Activated CD8-positive, alpha-beta memory T cell treated with anti-CD3 and anti-CD28 coated beads, Interleukin-2, amount 10 ng/mL, durations not matched to agents 7 days and 5 days (primary cell): ENCODE measurements at regions not wholly inside any gene's neighbourhood (a gene's known extent, or its start where the extent isn't known, plus 50 kb on each side); places are given as distances from the start of the nearest gene placed in this dataset.
"Not testable (repeated sequence)": the region's sequence is repeated elsewhere in the genome, so short reads cannot be mapped to it uniquely, and the experiment has no call there.

Source experiments
- ATAC-seq: fragments of 150-1000 bp; cut with Tn5 transposase; one replicate; pipeline ENCODE4 v1.10.0; 2021; ENCODE audit warnings: moderate library complexity
- CTCF ChIA-PET: fragments of 350-600 bp; sonication (Branson Sonifier 250); formaldehyde crosslinking; loops from one replicate; lab custom pipeline; 2021; ENCODE audit warnings: antibody characterized with exemption; lab: Charles Lee
- DNase-seq: peaks from one replicate; pipeline ENCODE4 v3.0.0-alpha.2; 2020
- H3K27ac Mint-ChIP-seq: one replicate; pipeline ENCODE4 v1.8.0; 2021; ENCODE audit warnings: mild to moderate bottlenecking, mixed read lengths
- H3K27me3 Mint-ChIP-seq: one replicate; pipeline ENCODE4 v1.8.0; 2021; ENCODE audit warnings: mixed read lengths
- H3K36me3 Mint-ChIP-seq: one replicate; pipeline ENCODE4 v1.8.0; 2021; ENCODE audit warnings: mild to moderate bottlenecking, mixed read lengths
- H3K4me1 Mint-ChIP-seq: one replicate; pipeline ENCODE4 v1.8.0; 2021; ENCODE audit warnings: mixed read lengths
- H3K4me3 Mint-ChIP-seq: one replicate; pipeline ENCODE4 v1.8.0; 2021; ENCODE audit warnings: mild to moderate bottlenecking, moderate library complexity, mixed read lengths
- H3K9me3 Mint-ChIP-seq: one replicate; pipeline ENCODE4 v1.8.0; 2022; ENCODE audit warnings: low read depth, mixed read lengths

DNA sequence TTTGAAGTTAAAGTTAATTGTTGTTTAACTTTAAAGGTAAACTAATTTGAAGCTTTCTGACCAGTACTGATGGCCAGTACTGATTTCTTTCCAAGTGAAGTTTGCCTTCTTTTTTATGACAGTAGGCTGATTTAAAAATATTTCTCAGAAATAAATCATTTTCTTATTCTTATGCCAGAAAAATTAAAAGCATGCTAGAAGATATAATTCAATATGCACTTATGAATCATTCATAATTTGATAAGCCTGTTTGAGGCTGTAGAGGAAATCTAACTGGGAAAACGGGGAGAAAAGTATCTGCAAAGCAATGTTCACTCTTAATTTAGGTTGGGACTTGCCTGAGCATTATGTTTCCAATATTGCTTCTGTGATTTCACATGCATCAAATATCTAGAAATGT, 1112.0 kb upstream of the INTU start:
- H3K27me3 Mint-ChIP-seq, result no peaks in the 10 kb centered on the region
- no peaks in the 10 kb centered on the region for H3K36me3 Mint-ChIP-seq
- CTCF ChIA-PET, result no interaction called here
- DNase-seq (no peak), ATAC-seq (no peak)
- no peaks in the 10 kb centered on the region for H3K4me1 Mint-ChIP-seq
- H3K27ac Mint-ChIP-seq, result no peak overlapping the region
- peaks cover 3% of the 10 kb centered on the region for H3K9me3 Mint-ChIP-seq
- no peak overlapping the region for H3K4me3 Mint-ChIP-seq

DNA sequence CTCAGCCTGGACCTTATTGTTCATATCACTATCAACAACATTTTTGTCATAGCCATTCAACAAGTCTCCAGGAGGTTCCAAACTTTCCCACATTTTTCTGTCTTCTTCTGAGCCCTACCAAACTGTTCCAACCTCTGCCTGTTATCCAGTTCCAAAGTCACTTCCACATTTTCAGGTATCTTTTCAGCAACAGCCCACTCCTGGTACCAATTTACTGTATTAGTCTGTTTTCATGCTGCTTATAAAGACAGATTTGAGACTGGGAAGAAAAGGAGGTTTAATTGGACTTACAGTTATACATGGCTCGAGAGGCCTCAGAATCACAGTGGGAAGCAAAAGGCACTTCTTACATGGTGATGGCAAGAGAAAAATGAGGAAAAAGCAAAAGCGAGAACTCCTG, 1107.4 kb upstream of the INTU start:
- ATAC-seq, H3K36me3 Mint-ChIP-seq, H3K27ac Mint-ChIP-seq, CTCF ChIA-PET, H3K9me3 Mint-ChIP-seq, DNase-seq, H3K27me3 Mint-ChIP-seq, H3K4me3 Mint-ChIP-seq, H3K4me1 Mint-ChIP-seq: not testable (repeated sequence)

DNA sequence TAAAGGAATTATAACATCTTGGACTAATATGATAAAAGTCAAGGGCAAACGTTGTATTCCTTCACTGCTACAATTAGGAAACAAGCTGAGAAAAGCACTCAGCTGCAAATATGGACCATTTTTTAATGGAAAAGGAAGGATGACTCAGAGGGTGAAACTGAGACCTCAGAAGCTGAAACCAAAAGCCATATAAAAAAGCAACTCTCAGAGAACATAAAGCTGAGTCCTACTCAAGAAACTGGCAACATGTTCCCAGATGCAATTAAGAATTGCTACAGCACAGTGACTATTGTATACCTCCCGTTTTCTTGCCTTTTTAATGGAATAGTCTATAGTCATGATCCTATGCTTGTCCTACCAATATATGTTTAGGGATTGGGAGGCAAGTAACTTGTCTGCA, 1106.4 kb upstream of the INTU start:
- CTCF ChIA-PET, result no interaction called here
- Mint-ChIP-seq H3K4me3 (no peak overlapping the region), H3K27ac (no peak overlapping the region), H3K27me3 (no peaks in the 10 kb centered on the region), H3K36me3 (no peaks in the 10 kb centered on the region), H3K9me3 (peaks cover 3% of the 10 kb centered on the region), H3K4me1 (no peaks in the 10 kb centered on the region)
- DNase-seq (no peak), ATAC-seq (no peak)

DNA sequence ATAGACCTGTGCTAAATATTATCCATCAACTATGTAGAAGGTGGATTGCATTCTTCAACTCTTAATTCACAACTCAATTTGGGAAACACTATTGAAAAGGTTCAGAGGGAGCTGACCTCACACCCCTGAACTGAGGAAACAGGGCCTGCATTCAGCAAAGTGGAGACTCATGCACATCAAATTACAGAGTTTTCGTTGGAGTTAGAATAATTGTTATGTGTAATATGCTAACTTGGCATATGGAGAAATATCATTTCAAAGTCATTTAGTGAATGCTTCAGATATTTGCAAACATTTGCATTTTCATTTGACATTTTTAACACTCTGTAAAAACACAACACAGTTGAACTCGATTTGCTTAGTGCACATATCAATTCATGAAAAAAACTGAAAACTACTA, 1102.8 kb upstream of the INTU start:
- Mint-ChIP-seq H3K27ac (no peak overlapping the region), H3K27me3 (no peaks in the 10 kb centered on the region), H3K4me3 (no peak overlapping the region), H3K9me3 (peaks cover 5% of the 10 kb centered on the region), H3K4me1 (no peaks in the 10 kb centered on the region), H3K36me3 (no peaks in the 10 kb centered on the region)
- ATAC-seq (no peak), DNase-seq (no peak)
- CTCF ChIA-PET, result no interaction called here

DNA sequence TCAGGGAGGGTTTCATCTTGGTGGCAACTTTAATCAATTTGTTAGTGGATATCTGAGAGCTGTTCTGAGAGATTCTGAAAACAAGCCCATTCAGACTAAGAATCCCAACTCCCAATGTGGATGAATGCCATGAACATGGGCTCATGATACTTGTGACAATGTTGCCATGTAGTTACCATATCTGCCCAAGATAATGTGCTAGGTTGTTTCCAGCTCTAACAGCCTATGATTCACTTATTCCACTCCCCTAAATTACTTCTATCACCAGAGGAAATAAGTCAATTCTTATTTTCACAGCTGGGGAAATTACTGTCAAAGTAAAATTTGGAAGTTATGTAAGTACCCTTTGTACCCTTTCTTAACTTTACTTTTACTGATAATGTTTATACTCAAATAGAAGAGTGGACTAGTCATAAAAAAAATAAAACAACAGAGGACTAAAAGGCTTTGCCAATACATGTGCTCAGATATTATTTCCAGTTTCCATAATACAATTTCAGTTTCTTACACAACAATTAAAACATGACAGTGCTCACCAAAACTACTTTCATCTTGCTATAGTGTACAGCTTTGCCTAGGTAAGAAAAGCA, 1101.7 kb upstream of the INTU start:
- Mint-ChIP-seq H3K27ac (no peak overlapping the region), H3K4me3 (no peak overlapping the region), H3K4me1 (no peaks in the 10 kb centered on the region), H3K27me3 (no peaks in the 10 kb centered on the region), H3K9me3 (peaks cover 2% of the 10 kb centered on the region), H3K36me3 (no peaks in the 10 kb centered on the region)
- CTCF ChIA-PET, result no interaction called here
- ATAC-seq, result no peak
- no peak for DNase-seq

DNA sequence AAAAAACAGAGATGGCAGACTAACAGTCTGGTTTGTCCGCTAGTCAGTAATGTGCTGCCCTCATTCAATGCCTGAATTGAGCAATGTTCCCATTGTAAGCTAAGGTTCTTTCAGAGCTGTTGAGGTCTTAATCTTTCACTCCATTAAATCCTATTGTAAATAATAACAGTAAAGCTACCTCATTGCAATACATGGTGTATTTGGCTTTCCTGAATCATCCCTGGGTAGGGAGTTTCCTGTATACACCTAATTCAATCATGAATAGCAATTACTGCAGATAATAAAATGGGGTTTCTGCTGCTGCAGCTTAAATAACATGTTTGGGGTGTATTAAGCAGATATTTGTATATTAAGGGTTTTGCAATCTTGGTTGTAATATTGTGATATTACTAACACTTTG, 1100.2 kb upstream of the INTU start:
- CTCF ChIA-PET, result no interaction called here

DNA sequence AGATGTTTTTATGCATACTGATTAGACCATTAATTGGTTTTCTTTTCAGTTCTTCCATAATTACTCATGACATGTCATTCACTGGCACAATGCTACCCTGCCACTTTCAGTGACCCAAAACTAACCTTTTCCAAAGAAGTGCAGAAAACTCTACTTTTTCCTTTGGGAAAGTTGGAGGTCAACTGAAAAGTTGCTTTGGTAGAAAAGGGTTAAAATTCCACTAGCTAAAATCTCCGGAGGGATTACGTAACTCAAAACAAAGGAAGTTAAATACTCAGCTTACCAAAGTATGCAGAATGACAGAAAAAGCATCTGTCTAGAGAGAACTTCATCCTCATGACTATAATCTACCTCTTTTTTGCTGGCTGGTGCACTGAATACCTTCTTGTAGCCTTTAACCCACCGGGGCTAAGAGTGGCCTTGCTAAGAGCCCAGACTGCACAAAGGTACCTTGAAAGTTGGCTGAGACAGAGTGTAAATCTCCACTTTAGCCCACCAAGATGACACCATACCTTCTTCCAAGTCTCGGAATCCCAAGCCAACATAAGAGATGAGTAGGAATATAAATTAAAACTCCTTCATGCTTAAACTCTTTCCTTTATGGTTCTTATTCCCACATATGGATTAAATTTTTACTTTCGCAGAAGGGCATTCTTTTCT, 1099.5 kb upstream of the INTU start:
- no peak for ATAC-seq
- no peak overlapping the region for H3K4me3 Mint-ChIP-seq
- H3K4me1 Mint-ChIP-seq, result no peaks in the 10 kb centered on the region
- H3K36me3 Mint-ChIP-seq, result no peaks in the 10 kb centered on the region
- CTCF ChIA-PET, result no interaction called here
- H3K9me3 Mint-ChIP-seq, result peaks cover 2% of the 10 kb centered on the region
- no peak for DNase-seq
- no peaks in the 10 kb centered on the region for H3K27me3 Mint-ChIP-seq
- H3K27ac Mint-ChIP-seq, result no peak overlapping the region

More for the DNA sequence above, 1100.2 kb upstream of the INTU start:
- no peak overlapping the region for H3K4me3 Mint-ChIP-seq
- ATAC-seq, result no peak
- H3K4me1 Mint-ChIP-seq, result no peaks in the 10 kb centered on the region
- H3K9me3 Mint-ChIP-seq, result peaks cover 2% of the 10 kb centered on the region
- no peak for DNase-seq
- H3K27ac Mint-ChIP-seq, result no peak overlapping the region
- no peaks in the 10 kb centered on the region for H3K36me3 Mint-ChIP-seq
- no peaks in the 10 kb centered on the region for H3K27me3 Mint-ChIP-seq

DNA sequence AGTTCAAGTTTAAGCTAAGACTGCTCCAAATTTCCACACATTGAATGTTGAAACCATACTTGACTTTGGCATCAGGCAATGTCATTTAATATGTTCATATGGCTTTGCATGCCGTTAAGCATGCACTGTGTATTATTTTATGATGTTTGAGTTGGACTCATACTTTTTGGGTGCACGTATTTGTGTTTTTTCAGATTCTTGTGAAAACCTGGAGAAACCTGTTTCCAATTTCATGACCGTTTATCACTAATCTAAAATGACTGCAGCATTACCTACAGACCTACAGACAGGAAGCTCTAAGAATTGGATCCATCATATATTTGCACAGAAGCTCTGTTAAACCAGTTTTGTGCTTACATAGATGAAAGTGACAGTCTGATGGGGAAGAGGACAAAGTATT, 1093.0 kb upstream of the INTU start:
- H3K36me3 Mint-ChIP-seq, result no peaks in the 10 kb centered on the region
- H3K27me3 Mint-ChIP-seq, result no peaks in the 10 kb centered on the region
- H3K4me3 Mint-ChIP-seq, result no peak overlapping the region
- H3K27ac Mint-ChIP-seq, result no peak overlapping the region
- H3K9me3 Mint-ChIP-seq, result no peaks in the 10 kb centered on the region
- no peak for DNase-seq
- no peaks in the 10 kb centered on the region for H3K4me1 Mint-ChIP-seq
- CTCF ChIA-PET, result no interaction called here
- no peak for ATAC-seq

DNA sequence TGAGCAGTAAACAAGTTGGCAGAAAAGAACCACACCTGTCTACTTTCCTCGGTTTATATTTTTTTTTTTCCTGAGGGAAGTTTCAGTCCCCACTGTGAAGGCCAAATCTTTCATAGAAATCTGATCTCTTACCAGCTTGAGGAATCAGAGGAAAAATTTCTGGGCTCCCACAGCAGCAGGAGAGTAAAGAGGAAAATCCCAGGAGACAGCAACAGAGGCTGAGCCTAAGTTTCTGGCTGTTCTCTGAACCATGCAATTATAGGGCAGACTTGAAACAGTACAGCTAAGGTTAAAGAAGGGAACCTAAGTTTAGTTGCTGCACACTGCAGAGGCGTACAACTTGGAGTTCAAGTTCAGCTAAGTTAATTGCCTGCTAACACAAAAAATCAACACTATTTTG, 1090.9 kb upstream of the INTU start:
- H3K27me3 Mint-ChIP-seq, result no peaks in the 10 kb centered on the region
- no peak overlapping the region for H3K4me3 Mint-ChIP-seq
- no peak overlapping the region for H3K27ac Mint-ChIP-seq
- H3K4me1 Mint-ChIP-seq, result no peaks in the 10 kb centered on the region
- H3K9me3 Mint-ChIP-seq, result no peaks in the 10 kb centered on the region
- no peaks in the 10 kb centered on the region for H3K36me3 Mint-ChIP-seq
- ATAC-seq (no peak), DNase-seq (no peak)
- CTCF ChIA-PET, result no interaction called here

DNA sequence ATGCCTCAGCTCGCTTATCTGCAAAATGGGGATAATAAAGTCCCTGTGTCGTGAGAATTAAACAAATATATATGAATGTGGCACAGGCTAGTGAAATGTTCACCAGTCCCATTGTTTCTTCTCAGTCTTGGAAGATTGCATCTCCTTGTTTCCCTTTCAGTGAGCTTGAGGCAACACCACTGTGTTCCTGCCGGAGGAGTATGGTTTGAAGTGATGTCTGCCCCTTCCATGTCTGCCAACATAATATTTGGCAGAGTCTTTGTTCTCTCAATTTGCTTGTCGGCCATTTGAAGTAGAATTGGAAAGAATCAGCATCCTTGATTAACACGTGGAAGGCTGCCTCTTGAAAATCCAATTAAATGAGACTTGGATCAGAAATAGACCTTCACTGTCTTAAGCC, 1088.5 kb upstream of the INTU start:
- DNase-seq (no peak), ATAC-seq (no peak)
- no peaks in the 10 kb centered on the region for H3K9me3 Mint-ChIP-seq
- CTCF ChIA-PET, result interaction anchor here (0.5 kb wide), 1 partner anchor 75 kb away, joined by 3 read pairs; no protein-coding TSS in a partner anchor
- no peak overlapping the region for H3K4me3 Mint-ChIP-seq
- no peaks in the 10 kb centered on the region for H3K27me3 Mint-ChIP-seq
- no peaks in the 10 kb centered on the region for H3K4me1 Mint-ChIP-seq
- no peaks in the 10 kb centered on the region for H3K36me3 Mint-ChIP-seq
- H3K27ac Mint-ChIP-seq, result no peak overlapping the region

DNA sequence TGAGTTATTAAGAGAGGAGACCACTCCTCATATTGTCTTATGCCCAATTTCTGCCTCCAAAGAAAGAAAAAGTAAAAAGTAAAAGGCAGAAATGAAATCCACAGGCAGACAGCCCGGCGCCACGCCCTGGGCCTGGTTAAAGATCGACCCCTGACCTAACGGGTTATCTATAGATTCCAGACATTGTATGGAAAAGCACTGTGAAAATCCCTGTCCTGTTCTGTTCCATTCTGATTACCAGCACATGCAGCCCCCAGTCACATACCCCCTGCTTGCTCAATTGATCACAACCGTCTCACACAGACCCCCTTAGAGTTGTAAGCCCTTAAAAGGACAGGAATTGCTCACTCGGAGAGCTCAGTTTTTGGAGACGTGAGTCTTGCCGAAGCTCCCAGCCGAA, 1086.6 kb upstream of the INTU start:
- ATAC-seq, DNase-seq, H3K36me3 Mint-ChIP-seq, H3K27me3 Mint-ChIP-seq, H3K4me3 Mint-ChIP-seq, CTCF ChIA-PET, H3K27ac Mint-ChIP-seq, H3K4me1 Mint-ChIP-seq, H3K9me3 Mint-ChIP-seq: not testable (repeated sequence)

DNA sequence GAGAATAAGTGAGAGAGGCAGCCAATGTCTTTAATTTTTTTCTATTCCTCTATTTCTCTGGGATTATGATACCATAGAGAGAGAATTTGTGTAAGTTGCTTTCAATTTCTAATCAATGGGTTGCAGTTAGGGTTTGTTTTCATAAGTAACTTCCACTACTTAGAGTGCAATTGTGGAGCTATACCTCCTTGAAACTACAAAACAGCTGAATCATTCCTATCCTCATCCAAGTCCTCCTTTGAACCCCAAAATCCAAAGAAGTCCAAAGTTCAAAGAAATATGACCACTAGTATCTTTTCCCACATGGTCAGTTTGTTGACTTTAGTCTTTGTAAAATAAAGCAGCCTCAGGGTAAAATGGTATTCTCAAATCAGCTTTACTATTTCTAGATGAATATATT, 1085.4 kb upstream of the INTU start:
- Mint-ChIP-seq H3K27me3 (no peaks in the 10 kb centered on the region), H3K36me3 (no peaks in the 10 kb centered on the region), H3K27ac (no peak overlapping the region), H3K4me1 (no peaks in the 10 kb centered on the region), H3K4me3 (no peak overlapping the region), H3K9me3 (no peaks in the 10 kb centered on the region)
- no peak for ATAC-seq
- DNase-seq, result no peak
- CTCF ChIA-PET, result no interaction called here

DNA sequence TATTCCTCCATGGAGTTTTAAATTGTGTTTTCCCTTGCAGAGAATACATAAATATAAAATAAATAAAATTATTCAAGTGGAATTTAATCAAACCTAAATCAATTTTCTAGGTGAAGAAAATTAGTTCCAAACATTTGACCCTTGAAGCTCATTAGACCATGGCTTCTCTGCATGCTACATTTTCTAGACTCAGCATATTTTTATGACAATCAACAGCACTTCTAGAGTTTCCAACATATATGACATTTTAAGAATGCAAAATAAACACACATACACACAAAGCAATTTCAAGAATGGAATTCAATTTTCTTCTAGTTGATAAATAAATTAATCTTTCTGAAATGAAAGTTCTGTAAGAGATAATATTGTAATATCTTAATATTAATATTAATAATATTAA, 1083.9 kb upstream of the INTU start:
- ATAC-seq (no peak), DNase-seq (no peak)
- H3K4me1 Mint-ChIP-seq, result no peaks in the 10 kb centered on the region
- no peaks in the 10 kb centered on the region for H3K9me3 Mint-ChIP-seq
- H3K27ac Mint-ChIP-seq, result no peak overlapping the region
- H3K27me3 Mint-ChIP-seq, result no peaks in the 10 kb centered on the region
- H3K4me3 Mint-ChIP-seq, result no peak overlapping the region
- no peaks in the 10 kb centered on the region for H3K36me3 Mint-ChIP-seq
- CTCF ChIA-PET, result no interaction called here

DNA sequence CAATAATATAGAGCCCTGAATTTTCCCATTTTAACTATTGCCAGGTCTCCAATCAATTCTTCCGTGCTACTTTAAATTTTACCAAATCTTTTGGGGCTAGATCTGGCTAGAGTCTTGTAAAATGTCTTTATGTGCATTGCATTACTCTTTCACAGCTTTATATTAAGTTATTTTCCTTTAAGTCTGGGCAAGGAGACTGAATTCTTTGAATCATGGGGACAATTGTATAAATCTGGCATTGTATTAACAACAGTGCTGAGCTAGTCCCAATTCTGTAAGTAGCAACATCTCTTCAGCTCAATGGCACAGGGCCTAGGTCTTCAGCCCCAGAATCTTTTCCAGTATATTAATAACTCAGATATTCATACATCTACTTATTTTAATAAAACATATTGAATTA, 1080.4 kb upstream of the INTU start:
- CTCF ChIA-PET, result no interaction called here
- Mint-ChIP-seq H3K9me3 (peaks cover 2% of the 10 kb centered on the region), H3K4me3 (no peak overlapping the region), H3K27me3 (no peaks in the 10 kb centered on the region), H3K4me1 (no peaks in the 10 kb centered on the region), H3K27ac (no peak overlapping the region), H3K36me3 (no peaks in the 10 kb centered on the region)
- no peak for DNase-seq
- ATAC-seq, result no peak
